T1000 (cell line): ENCODE measurements at regions not wholly inside any gene's neighbourhood (a gene's known extent, or its start where the extent isn't known, plus 50 kb on each side); places are given as distances from the start of the nearest gene placed in this dataset.

Source experiments
- DNase-seq: peaks from one replicate; lab custom pipeline; 2025; ENCODE audit warnings: mixed read lengths; lab: John Stamatoyannopoulos, UW

GRCh38 chr9:20291201-20291600 lies 331.1 kb downstream of the MLLT3 start:
- no peak for DNase-seq

DNA sequence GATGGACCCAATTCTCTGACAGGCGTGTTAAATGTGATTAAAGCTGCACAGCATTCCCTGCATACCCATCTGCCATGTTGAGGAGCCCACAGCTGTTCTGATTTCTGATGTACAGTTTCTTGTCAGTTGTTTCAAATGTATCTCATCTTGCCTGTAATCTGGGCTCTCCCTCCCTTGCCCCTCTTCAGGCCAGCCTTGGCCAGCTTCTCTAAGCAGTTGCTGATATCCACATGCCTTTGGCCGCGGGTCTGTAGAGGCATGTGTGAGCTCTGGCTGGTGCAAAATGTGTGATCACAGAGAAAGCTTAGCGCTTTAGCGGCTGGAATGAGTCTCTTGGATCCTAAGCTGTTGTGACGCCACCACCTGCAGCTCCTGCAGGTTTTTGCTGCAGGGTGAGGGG lies 332.0 kb downstream of the MLLT3 start:
- no peak for DNase-seq

- DNase-seq: no peak
Measured at GRCh38 chr9:20289423-20290010, 332.8 kb downstream of the MLLT3 start.

DNA sequence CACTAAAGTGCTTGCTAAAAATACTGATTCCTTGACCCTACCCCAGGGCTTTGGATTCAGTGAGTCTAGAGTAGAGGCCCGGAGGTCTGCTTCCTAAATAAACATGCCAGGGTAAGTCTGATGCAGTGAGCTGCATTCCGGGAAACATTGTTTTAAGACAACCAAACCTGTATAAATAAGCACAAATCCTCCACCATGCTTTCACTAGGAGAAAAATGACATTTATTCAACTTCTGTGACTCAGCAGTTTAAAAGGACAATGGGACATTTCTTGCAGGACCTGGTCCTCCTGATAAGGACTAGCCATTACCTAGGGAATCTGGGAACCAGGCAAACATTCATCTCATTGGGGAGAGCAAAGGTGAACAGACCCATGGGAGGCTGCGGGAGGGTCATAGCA lies 335.3 kb downstream of the MLLT3 start:
- no peak for DNase-seq

DNA sequence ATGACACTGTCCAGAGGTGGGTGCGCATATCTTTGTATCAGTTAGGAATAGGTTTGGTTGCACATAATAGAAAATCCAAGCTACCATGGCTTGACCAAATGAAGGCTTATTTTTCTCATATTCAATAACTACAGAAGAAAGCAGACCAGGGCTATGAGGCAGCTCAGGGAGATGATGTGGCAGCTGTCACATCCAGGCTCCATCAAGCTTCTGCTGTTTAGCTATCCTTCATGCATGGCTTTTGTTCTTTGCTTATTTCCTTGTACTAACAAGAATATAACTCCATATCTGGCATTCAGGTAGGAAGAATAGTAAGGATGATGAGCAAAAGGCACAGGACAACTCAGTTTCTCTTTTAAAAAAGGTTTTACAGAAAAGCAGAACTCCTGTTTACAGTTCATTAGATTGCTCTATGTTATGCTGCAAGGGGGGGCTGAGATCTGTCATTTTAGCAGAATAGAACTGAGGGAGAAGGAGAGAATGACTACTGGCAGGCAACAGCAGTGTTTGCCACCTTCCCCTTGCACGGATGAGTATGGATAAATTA lies 336.1 kb downstream of the MLLT3 start:
- DNase-seq: no peak

DNA sequence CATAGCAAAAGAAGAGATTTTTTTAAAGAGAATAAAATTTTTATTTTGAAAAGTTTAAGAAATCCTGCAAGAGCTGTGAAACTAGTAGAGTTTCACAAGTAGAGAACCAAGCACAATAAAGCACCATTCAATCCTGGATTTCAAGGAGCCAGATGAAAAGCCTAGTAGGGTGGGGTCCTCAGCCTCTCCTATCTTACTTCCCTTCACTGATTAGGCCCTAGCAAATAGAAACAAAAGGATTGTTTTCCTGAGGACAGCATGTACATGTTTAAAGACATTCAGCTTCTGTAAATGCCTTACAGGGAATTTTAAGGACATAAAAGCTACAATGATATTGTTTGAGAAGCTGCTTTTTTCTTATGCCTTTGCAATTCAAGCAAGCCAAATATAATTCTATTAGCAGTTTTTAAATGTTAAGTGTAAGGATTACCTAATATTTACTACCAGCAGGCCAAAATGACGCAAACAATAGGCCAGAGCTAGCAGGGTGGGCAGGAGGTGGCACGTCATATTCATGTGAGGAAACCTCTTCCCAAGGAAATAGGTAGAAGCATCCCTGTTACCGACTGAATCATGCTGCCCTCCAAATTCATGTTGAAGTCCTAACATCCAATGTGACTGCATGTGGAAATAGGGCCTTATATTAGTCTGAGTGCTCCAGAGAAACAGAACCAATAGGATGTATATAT lies 337.6 kb downstream of the MLLT3 start:
- no peak for DNase-seq

GRCh38 chr9:20280330-20280729 lies 342.0 kb downstream of the MLLT3 start:
- DNase-seq: no peak

DNA sequence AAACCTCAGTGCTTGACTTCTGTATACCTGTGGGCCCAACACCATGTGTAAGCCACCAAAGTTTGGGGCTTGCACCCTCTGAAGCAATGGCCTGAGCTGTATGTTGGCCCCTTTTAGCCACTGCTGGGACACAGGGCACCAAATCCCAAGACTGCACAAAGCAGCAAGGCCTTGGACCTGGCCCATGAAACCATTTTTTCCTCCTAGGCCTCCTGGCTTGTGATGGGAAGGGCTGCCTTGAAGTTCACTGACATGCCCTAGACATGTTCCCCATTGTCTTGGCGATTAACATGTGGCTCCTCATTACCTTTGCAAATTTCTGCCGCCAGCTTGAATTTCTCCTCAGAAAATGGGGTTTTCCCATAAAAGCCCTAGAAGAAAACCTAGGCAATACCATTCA lies 345.5 kb downstream of the MLLT3 start:
- DNase-seq: no peak

DNA sequence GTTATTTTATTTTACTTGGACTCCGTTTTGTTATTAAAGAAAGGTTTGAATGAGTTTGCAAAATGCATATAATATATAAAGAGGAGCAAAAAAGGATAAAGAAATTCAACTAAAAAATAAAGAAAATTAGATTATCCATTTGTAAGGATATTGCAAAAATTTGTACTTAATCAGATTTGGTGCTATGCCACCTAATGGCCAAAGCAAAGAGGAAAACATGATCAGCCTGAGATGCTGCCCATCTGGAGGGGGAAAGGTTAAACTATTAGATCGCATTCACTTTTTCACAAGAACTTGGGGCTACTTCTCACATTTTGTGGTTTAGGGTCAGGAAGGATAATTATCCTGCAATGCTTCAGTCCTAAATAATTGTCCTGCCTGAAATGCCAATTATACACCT lies 350.6 kb downstream of the MLLT3 start:
- DNase-seq: no peak

DNA sequence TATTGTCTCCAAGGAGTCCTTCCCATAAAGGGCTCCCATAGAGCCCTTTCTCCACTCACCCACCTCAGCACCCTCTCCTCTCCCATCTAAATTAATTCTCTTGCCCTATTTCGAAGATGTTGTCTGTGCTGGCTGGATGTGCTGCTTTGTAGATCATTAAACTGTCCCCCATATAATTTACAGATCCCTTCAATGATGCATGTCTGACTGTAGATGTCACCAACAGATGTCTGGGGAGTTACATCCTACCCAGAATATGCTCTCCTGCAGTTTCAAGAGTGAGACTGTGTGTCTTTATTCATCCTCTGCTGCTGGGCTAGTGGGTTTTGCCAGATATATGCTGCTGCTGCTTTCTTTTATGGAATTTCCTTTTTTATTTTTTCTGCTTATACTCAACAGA lies 351.2 kb downstream of the MLLT3 start:
- DNase-seq: no peak

- DNase-seq: no peak
Measured at GRCh38 chr9:20270161-20270560, 352.1 kb downstream of the MLLT3 start.

DNA sequence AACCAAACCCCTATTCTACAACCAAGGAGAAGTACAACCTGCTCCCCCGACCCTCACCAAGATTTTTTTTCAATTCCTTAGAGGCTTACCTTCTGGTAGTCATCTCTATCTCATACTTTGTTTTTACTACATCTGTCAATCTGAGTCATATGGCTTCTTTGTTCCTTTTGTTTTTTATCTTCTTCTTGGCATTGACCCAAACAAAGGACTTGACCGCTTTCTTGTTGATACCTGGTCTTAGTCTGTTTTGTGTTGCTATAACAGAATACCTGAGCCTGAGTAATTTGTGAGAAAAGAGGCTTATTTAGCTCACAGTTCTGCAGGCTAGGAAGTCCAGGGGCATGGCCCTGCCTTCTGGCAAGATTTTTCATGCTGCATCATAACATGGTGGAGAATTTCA lies 352.7 kb downstream of the MLLT3 start:
- DNase-seq: no peak

DNA sequence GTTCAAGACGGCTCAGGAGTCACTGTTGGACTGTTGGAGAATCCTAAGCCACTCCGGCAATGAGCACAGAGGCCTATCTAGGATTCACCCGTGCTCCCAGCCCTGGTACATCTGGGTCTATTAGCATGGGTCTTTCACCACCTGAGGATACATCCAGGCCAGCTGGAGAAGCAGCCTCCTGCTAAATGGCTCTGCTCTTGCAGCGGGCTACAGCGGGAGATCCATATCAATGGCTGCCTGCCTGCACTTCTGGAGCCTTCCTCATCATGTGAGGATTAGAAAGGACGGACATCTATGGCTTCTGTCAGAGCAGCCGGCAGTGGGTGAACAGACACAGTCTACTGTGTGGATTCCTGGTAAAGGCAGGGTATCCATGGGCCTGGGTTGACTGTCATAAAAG lies 357.4 kb downstream of the MLLT3 start:
- no peak for DNase-seq

DNA sequence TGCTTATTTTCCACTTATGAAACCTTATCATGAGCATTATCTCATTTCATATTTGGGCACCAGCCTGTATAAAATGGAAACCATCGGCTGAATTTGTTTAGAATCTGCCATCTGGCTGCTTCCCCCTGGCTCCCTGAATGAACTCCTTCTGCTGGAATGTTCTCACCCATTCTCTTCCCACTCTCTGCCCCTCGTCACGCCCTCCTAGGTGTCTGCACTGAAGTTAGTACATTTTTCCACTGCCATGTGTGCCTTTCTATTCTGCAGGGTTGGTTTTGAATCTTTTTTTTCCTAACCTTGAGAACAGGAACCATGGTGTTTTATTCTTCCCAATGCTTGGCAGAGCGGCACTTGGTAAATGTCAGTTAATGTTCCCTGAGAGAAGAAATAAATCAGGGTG lies 359.7 kb downstream of the MLLT3 start:
- DNase-seq: no peak

DNA sequence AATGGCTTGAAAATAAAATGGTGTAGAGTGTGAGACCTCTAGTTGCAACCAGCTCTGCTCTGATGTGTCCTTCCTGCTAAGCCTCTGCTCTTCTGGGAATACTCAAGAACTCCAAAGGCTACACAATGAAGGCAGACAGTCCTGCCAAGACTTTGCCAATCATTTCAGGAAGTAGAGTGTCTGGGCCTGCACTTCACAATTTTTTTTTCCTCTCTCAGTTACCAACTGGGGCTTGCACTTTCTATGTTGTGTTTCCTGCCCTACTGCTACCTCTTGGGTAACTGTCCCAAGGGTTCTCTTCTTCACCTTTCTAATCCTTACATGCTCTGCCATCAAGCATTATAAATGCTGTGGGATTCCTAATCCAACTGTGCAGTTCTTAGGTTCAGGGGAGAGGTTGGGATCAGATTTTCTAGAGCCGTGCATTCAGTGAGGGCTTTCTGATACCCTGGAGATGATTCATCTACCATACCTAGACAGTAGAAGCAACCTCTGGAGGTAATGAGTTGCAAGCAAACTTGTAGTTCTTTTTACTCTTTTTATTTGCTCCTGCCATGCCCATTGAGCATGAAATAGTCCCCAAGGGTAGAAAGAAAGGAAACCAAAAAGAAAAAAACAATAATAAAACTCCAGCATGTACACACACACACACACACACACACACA lies 365.9 kb downstream of the MLLT3 start:
- no peak for DNase-seq

DNA sequence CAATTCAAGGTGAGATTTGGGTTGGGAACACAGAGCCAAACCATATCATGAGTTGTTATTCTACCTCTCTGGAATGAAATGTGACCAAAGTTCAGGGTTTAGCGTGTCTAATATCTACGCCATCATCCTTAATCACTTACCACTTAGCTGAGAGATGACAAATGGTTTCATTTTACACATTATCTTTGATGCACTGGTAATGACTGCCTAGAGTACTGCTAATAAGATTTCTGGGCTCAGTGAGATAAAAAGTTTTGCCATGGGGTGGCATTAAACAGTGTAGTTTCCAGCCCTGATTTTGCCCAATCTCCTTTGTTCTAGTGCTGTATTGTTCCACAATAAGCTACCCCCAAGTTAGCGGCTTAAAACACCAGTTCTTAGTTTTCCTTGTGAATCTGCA lies 367.2 kb downstream of the MLLT3 start:
- no peak for DNase-seq

GRCh38 chr9:20253635-20254034 lies 368.7 kb downstream of the MLLT3 start:
- no peak for DNase-seq

- DNase-seq: no peak
Measured at GRCh38 chr9:20252778-20253177, 369.5 kb downstream of the MLLT3 start.

GRCh38 chr9:20250791-20251190 lies 371.5 kb downstream of the MLLT3 start:
- no peak for DNase-seq

DNA sequence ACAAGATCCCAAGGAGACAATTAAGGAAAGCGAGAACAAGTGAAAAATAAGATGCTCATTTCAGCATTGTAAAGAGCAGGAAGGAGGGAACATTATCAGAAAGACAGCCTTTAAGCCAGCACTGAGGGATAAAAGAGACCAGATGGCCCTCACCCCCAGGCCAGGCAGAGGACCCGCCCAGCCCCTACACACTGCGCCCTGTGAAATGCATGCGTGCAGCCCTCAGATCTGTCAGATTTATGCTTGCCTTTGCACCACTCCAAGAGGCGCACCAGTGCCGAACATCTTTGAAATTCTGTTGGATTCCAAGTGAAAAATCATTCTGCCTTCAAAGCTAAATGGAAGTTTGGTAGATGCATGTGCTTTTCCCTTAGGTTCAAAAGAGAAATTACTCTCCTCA lies 378.0 kb downstream of the MLLT3 start:
- DNase-seq: no peak

DNA sequence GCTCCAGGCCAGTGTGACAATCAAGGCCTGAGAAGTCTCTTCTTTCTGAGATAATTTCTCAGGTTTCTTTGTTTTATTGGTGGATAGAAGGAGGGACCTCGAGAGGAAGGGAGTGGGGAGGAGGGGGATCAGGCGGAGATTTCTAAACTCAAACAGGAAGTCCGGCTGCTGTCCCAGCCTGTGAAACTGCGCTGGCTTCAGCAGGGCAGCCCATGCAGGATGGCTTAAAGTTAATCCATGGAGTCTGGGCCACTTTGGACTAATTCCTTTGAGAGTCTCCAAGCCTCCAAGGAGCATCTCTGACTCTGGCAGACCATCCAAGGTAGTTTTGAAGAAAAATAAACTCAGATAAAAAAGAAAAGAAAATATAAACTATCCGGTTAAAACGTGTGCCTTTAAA lies 378.5 kb downstream of the MLLT3 start:
- DNase-seq: no peak

DNA sequence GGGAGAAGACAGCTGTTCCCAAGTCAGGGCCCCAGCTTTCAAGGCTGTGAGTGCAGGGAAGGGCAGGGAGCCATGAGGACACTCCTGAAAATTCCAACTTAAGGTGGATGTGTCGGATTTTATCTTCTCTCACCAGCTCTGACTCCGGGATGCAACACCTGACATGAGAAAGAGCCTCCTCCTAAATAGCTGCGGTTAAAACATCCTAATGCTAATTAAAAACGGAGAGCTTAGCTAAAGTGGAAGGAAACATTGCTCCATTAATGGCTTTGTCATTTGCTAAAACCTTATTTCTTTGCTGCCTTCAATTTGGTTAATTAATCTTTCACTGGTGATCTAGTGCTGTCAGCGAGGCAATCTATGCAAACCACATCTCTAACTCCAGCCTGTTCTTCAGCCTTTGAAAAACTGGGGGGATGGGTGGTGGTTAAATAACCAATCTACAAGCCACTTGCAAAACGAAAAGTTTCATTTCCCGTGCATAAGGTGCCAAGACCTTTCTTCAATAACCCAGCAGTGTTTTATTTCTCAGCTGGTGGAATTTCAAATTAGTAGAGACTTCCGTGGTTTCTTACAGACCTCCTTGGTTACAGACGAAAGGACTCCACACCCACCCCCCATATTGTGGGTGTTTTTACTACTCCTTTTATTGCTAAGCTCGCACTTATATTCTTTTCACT lies 379.6 kb downstream of the MLLT3 start:
- DNase-seq: no peak

DNA sequence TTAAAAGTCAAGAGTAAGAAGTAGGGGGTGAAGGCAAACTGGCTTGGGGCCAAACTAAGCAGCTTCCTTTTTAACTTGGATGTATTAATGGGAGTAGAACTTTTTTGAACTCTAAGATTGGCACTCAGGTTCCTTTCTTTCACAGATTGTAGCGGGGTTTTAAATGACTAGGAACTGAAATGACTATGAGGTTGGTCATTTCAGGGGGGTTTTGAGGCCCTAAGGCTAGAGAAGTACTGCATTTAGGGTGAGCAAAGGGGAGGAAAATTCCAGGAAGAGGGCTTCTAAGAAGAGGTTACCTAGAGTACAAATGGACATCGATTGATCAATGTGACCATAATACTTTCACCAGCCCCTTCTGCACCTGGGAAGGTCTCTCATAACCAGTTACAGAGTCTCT lies 381.8 kb downstream of the MLLT3 start:
- DNase-seq: no peak
